ENCODE measurements at regions not wholly inside any gene's neighbourhood (a gene's known extent, or its start where the extent isn't known, plus 50 kb on each side); places are given as distances from the start of the nearest gene placed in this dataset.
"Not testable (repeated sequence)": the region's sequence is repeated elsewhere in the genome, so short reads cannot be mapped to it uniquely, and the experiment has no call there.

- no peak for DNase-seq
Measured at GRCh38 chr18:38575023-38575422, 1009.4 kb upstream of the CELF4 start.

- DNase-seq, result no peak
Measured at GRCh38 chr18:38572554-38573111, 1007.0 kb upstream of the CELF4 start.

GRCh38 chr18:38571651-38572050, 1006.1 kb upstream of the CELF4 start:
- no peak for DNase-seq

- DNase-seq, result no peak
Measured at GRCh38 chr18:38565513-38565912, 999.9 kb upstream of the CELF4 start.

- no peak for DNase-seq
Measured at GRCh38 chr18:38563396-38563980, 997.9 kb upstream of the CELF4 start.

- no peak for DNase-seq
Measured at GRCh38 chr18:38557006-38557405, 991.4 kb upstream of the CELF4 start.

- DNase-seq, result no peak
Measured at GRCh38 chr18:38552732-38553321, 987.2 kb upstream of the CELF4 start.

GRCh38 chr18:38551881-38552280, 986.3 kb upstream of the CELF4 start:
- no peak for DNase-seq

GRCh38 chr18:38545071-38545470, 979.5 kb upstream of the CELF4 start:
- no peak for DNase-seq

- DNase-seq, result no peak
Measured at GRCh38 chr18:38539856-38540255, 974.3 kb upstream of the CELF4 start.

- DNase-seq, result no peak
Measured at GRCh38 chr18:38539371-38539770, 973.8 kb upstream of the CELF4 start.

- DNase-seq, result no peak
Measured at GRCh38 chr18:38534073-38534472, 968.5 kb upstream of the CELF4 start.

- DNase-seq, result no peak
Measured at GRCh38 chr18:38526922-38527321, 961.3 kb upstream of the CELF4 start.

- no peak for DNase-seq
Measured at GRCh38 chr18:38525039-38525438, 959.4 kb upstream of the CELF4 start.

- DNase-seq, result no peak
Measured at GRCh38 chr18:38520786-38521185, 955.2 kb upstream of the CELF4 start.

- DNase-seq, result no peak
Measured at GRCh38 chr18:38502539-38502938, 936.9 kb upstream of the CELF4 start.

- DNase-seq, result no peak
Measured at GRCh38 chr18:38497266-38497665, 931.7 kb upstream of the CELF4 start.

- DNase-seq, result no peak
Measured at GRCh38 chr18:38496222-38496793, 930.7 kb upstream of the CELF4 start.

- no peak for DNase-seq
Measured at GRCh38 chr18:38494065-38494464, 928.5 kb upstream of the CELF4 start.

GRCh38 chr18:38491195-38491594, 925.6 kb upstream of the CELF4 start:
- DNase-seq, result no peak

- not testable (repeated sequence) for DNase-seq
Measured at GRCh38 chr18:38489721-38490120, 924.1 kb upstream of the CELF4 start.

- DNase-seq, result no peak
Measured at GRCh38 chr18:38487521-38487920, 921.9 kb upstream of the CELF4 start.

- DNase-seq, result no peak
Measured at GRCh38 chr18:38483326-38483725, 917.7 kb upstream of the CELF4 start.

- no peak for DNase-seq
Measured at GRCh38 chr18:38481576-38481975, 916.0 kb upstream of the CELF4 start.

GRCh38 chr18:38475686-38476085, 910.1 kb upstream of the CELF4 start:
- no peak for DNase-seq
